ENCODE measurements at regions not wholly inside any gene's neighbourhood (a gene's known extent, or its start where the extent isn't known, plus 50 kb on each side); places are given as distances from the start of the nearest gene placed in this dataset.
A peak's percentile ranks its signal among the peaks of the same experiment; 100 is the strongest.

- no peaks in the 10 kb centered on the region for H3K9me3 ChIP-seq
- H3K36me3 ChIP-seq, result no peaks in the 10 kb centered on the region
- intact Hi-C loops (cut with DNase I), result no loop called here
- ATAC-seq, result no peak
- WGBS, 2 donors, result 84 to 85% methylated on average over 9 of the region's 9 CpGs
- no peak overlapping the region for H3K27ac ChIP-seq
- FAIRE-seq, result no peak
- no peaks in the 10 kb centered on the region for H3K4me1 ChIP-seq
- H3K27me3 ChIP-seq, result no peaks in the 10 kb centered on the region
- no peak for TF ChIP-seq CTCF (IDR thresholded peaks at IDR 0.05)
- no peak overlapping the region for H3K4me3 ChIP-seq
- DNase-seq, result no peak
These were observed 122.1 kb downstream of the TTLL2 start for GRCh38 chr6:167446971-167447370.

GRCh38 chr6:167448378-167448777 lies 123.5 kb downstream of the TTLL2 start:
- H3K9me3 ChIP-seq, result no peaks in the 10 kb centered on the region
- H3K27me3 ChIP-seq, result no peaks in the 10 kb centered on the region
- WGBS, 2 donors, result 87 to 93% methylated on average over 5 of the region's 5 CpGs
- TF ChIP-seq CTCF (IDR thresholded peaks at IDR 0.05), result no peak
- FAIRE-seq (no peak), DNase-seq (no peak), ATAC-seq (no peak)
- H3K27ac ChIP-seq, result no peak overlapping the region
- H3K4me3 ChIP-seq, result no peak overlapping the region
- no peaks in the 10 kb centered on the region for H3K4me1 ChIP-seq
- intact Hi-C loops (cut with DNase I), result no loop called here
- H3K36me3 ChIP-seq, result no peaks in the 10 kb centered on the region

- 70 to 71% methylated on average over 7 of the region's 7 CpGs for WGBS, 2 donors
- H3K9me3 ChIP-seq, result no peaks in the 10 kb centered on the region
- H3K4me3 ChIP-seq, result no peak overlapping the region
- intact Hi-C loops (cut with DNase I), result no loop called here
- no peaks in the 10 kb centered on the region for H3K4me1 ChIP-seq
- no peaks in the 10 kb centered on the region for H3K27me3 ChIP-seq
- DNase-seq, result no peak
- no peaks in the 10 kb centered on the region for H3K36me3 ChIP-seq
- no peak for TF ChIP-seq CTCF (IDR thresholded peaks at IDR 0.05)
- no peak for FAIRE-seq
- ATAC-seq, result peak in 1 of 4 donors; percentile 25
- no peak overlapping the region for H3K27ac ChIP-seq
These were observed 124.4 kb downstream of the TTLL2 start for GRCh38 chr6:167449094-167449861.

GRCh38 chr6:167450626-167451025 lies 125.7 kb downstream of the TTLL2 start:
- no peak for ATAC-seq
- no peak overlapping the region for H3K4me3 ChIP-seq

More at GRCh38 chr6:167450626-167451025, 125.7 kb downstream of the TTLL2 start:
- FAIRE-seq (no peak), DNase-seq (no peak)
- 69 to 84% methylated on average over 6 of the region's 6 CpGs for WGBS, 2 donors
- TF ChIP-seq CTCF (IDR thresholded peaks at IDR 0.05), result no peak
- intact Hi-C loops (cut with DNase I), result no loop called here
- H3K36me3 ChIP-seq, result no peaks in the 10 kb centered on the region
- no peak overlapping the region for H3K27ac ChIP-seq
- no peaks in the 10 kb centered on the region for H3K27me3 ChIP-seq
- H3K9me3 ChIP-seq, result no peaks in the 10 kb centered on the region
- no peaks in the 10 kb centered on the region for H3K4me1 ChIP-seq
